GM19351 (cell line): ENCODE measurements at regions not wholly inside any gene's neighbourhood (a gene's known extent, or its start where the extent isn't known, plus 50 kb on each side); places are given as distances from the start of the nearest gene placed in this dataset.

Experiments used
- ATAC-seq: cut with Tn5 transposase; IDR thresholded peaks from one replicate; pipeline ENCODE4 v1.9.1; 2021; ENCODE audit warnings: mild to moderate bottlenecking, moderate library complexity; ENCODE audit not compliant: unreplicated experiment

GRCh38 chr12:89984846-89985245 lies 276.2 kb upstream of the ATP2B1 start:
- ATAC-seq = no peak

GRCh38 chr12:89983622-89984021 lies 275.0 kb upstream of the ATP2B1 start:
- no peak for ATAC-seq

GRCh38 chr12:89980236-89980635 lies 271.6 kb upstream of the ATP2B1 start:
- ATAC-seq = no peak

GRCh38 chr12:89977405-89978085 lies 268.9 kb upstream of the ATP2B1 start:
- no peak for ATAC-seq

GRCh38 chr12:89976866-89977265 lies 268.2 kb upstream of the ATP2B1 start:
- ATAC-seq = no peak

GRCh38 chr12:89975574-89975973 lies 266.9 kb upstream of the ATP2B1 start:
- no peak for ATAC-seq

GRCh38 chr12:89971880-89972279 lies 263.2 kb upstream of the ATP2B1 start:
- no peak for ATAC-seq

- ATAC-seq = no peak
Measured at GRCh38 chr12:89970722-89971121, 262.1 kb upstream of the ATP2B1 start.

- ATAC-seq = no peak
Measured at GRCh38 chr12:89969093-89969492, 260.5 kb upstream of the ATP2B1 start.

GRCh38 chr12:89968151-89968700 lies 259.6 kb upstream of the ATP2B1 start:
- no peak for ATAC-seq

- ATAC-seq = peak; percentile 47
Measured at GRCh38 chr12:89966495-89967240, 258.0 kb upstream of the ATP2B1 start.

- ATAC-seq = no peak
Measured at GRCh38 chr12:89965993-89966392, 257.4 kb upstream of the ATP2B1 start.

GRCh38 chr12:89962648-89963047 lies 254.0 kb upstream of the ATP2B1 start:
- ATAC-seq = no peak

- ATAC-seq = peak; percentile 38
Measured at GRCh38 chr12:89960607-89961394, 252.2 kb upstream of the ATP2B1 start.

GRCh38 chr12:89960011-89960507 lies 251.4 kb upstream of the ATP2B1 start:
- peak; percentile 94 for ATAC-seq

GRCh38 chr12:89959179-89959578 lies 250.5 kb upstream of the ATP2B1 start:
- no peak for ATAC-seq

- no peak for ATAC-seq
Measured at GRCh38 chr12:89954259-89954658, 245.6 kb upstream of the ATP2B1 start.

GRCh38 chr12:89951694-89952060 lies 243.0 kb upstream of the ATP2B1 start:
- ATAC-seq = no peak

GRCh38 chr12:89951050-89951693 lies 242.5 kb upstream of the ATP2B1 start:
- peak; percentile 37 for ATAC-seq

- peak; percentile 38 for ATAC-seq
Measured at GRCh38 chr12:89950421-89950820, 241.8 kb upstream of the ATP2B1 start.
